ENCODE measurements at regions not wholly inside any gene's neighbourhood (a gene's known extent, or its start where the extent isn't known, plus 50 kb on each side); places are given as distances from the start of the nearest gene placed in this dataset.

GRCh38 chr13:59527500-59527899, 636.2 kb downstream of the DIAPH3 start:
- WGBS, 2 donors (ENCODE audit: low coverage in 1 of 2) = 100% methylated on average over 2 of the region's 3 CpGs; no CpG with 5 or more reads in 1 of the 2 donors
- no peaks in the 10 kb centered on the region for H3K27me3 ChIP-seq
- H3K4me1 ChIP-seq = peaks cover 0 to 26% (median 10%) of the 10 kb centered on the region in 3 donors
- no peaks in the 10 kb centered on the region for H3K36me3 ChIP-seq
- H3K4me3 ChIP-seq = no peak overlapping the region
- no peak for ATAC-seq
- TF ChIP-seq EP300 (IDR thresholded peaks at IDR 0.05) (no peak), CTCF (IDR thresholded peaks at IDR 0.05) (no peak), POLR2A (IDR thresholded peaks at IDR 0.05) (no peak), POLR2AphosphoS5 (IDR thresholded peaks at IDR 0.05) (no peak)
- no peak overlapping the region for H3K27ac ChIP-seq
- H3K9me3 ChIP-seq = no peaks in the 10 kb centered on the region

GRCh38 chr13:59531571-59532091, 632.1 kb downstream of the DIAPH3 start:
- WGBS, 2 donors (ENCODE audit: low coverage in 1 of 2) = 11% methylated on average over 9 of the region's 9 CpGs
- peaks cover 0 to 48% (median 12%) of the 10 kb centered on the region in 3 donors for H3K4me1 ChIP-seq
- no peaks in the 10 kb centered on the region for H3K36me3 ChIP-seq
- TF ChIP-seq CTCF (IDR thresholded peaks at IDR 0.05) = no peak
- peak; percentile 57 for TF ChIP-seq POLR2AphosphoS5 (IDR thresholded peaks at IDR 0.05)
- TF ChIP-seq POLR2A (IDR thresholded peaks at IDR 0.05) = no peak
- no peak for TF ChIP-seq EP300 (IDR thresholded peaks at IDR 0.05)
- H3K27ac ChIP-seq = peak overlapping the region in 3 of 4 donors; percentile 60 to 68 (median 65)
- H3K4me3 ChIP-seq = no peak overlapping the region
- no peaks in the 10 kb centered on the region for H3K9me3 ChIP-seq
- ATAC-seq = peak; percentile 77
- H3K27me3 ChIP-seq = no peaks in the 10 kb centered on the region

- ATAC-seq = no peak
- Histone ChIP-seq H3K4me3 (no peak overlapping the region), H3K9me3 (no peaks in the 10 kb centered on the region), H3K36me3 (no peaks in the 10 kb centered on the region), H3K27me3 (no peaks in the 10 kb centered on the region), H3K27ac (peak overlapping the region in 2 of 4 donors; percentile 60 to 65), H3K4me1 (peaks cover 0 to 48% (median 12%) of the 10 kb centered on the region in 3 donors)
- TF ChIP-seq POLR2A (IDR thresholded peaks at IDR 0.05) (no peak), CTCF (IDR thresholded peaks at IDR 0.05) (no peak), EP300 (IDR thresholded peaks at IDR 0.05) (no peak), POLR2AphosphoS5 (IDR thresholded peaks at IDR 0.05) (no peak)
- 51 to 58% methylated on average over 2 of the region's 2 CpGs for WGBS, 2 donors (ENCODE audit: low coverage in 1 of 2)
Measured at GRCh38 chr13:59532405-59532804, 631.3 kb downstream of the DIAPH3 start.

GRCh38 chr13:59533561-59534555, 629.9 kb downstream of the DIAPH3 start:
- no peaks in the 10 kb centered on the region for H3K9me3 ChIP-seq
- no peaks in the 10 kb centered on the region for H3K36me3 ChIP-seq
- 64 to 79% methylated on average over 3 of the region's 3 CpGs for WGBS, 2 donors (ENCODE audit: low coverage in 1 of 2)
- H3K27me3 ChIP-seq = no peaks in the 10 kb centered on the region
- ATAC-seq = no peak
- no peak for TF ChIP-seq CTCF (IDR thresholded peaks at IDR 0.05)
- TF ChIP-seq EP300 (IDR thresholded peaks at IDR 0.05) = no peak
- no peak for TF ChIP-seq POLR2A (IDR thresholded peaks at IDR 0.05)
- no peak for TF ChIP-seq POLR2AphosphoS5 (IDR thresholded peaks at IDR 0.05)
- H3K4me1 ChIP-seq = peaks cover 0 to 48% (median 12%) of the 10 kb centered on the region in 3 donors
- H3K27ac ChIP-seq = no peak overlapping the region
- H3K4me3 ChIP-seq = no peak overlapping the region

Data from gastroesophageal sphincter (tissue), 4 donors.